ENCODE measurements at regions not wholly inside any gene's neighbourhood (a gene's known extent, or its start where the extent isn't known, plus 50 kb on each side); places are given as distances from the start of the nearest gene placed in this dataset.

GRCh38 chr6:102761872-102762271 lies 1368.4 kb downstream of the GRIK2 start:
- no peaks in the 10 kb centered on the region for H3K27me3 ChIP-seq (ENCODE audit: control insufficient read depth in 4 of 4, insufficient read depth in 4 of 4, low read length in 3 of 4)
- no peak overlapping the region for H3K27ac ChIP-seq (ENCODE audit: low read depth in 1 of 2, low read length in 2 of 2)
- no peak overlapping the region for H3K9ac ChIP-seq (ENCODE audit: low read depth in 1 of 2, low read length in 2 of 2)
- H3K4me1 ChIP-seq (ENCODE audit: control insufficient read depth in 4 of 4, insufficient read depth in 4 of 4, low read length in 3 of 4) = no peaks in the 10 kb centered on the region
- H3K4me3 ChIP-seq (ENCODE audit: low read depth in 1 of 3, low read length in 3 of 3) = no peak overlapping the region
- no peak for DNase-seq (ENCODE audit: low spot score)
- 71% methylated on average over 4 of the region's 4 CpGs for WGBS
- peaks cover 0 to 2% (median 0%) of the 10 kb centered on the region in 4 donors for H3K9me3 ChIP-seq (ENCODE audit: control insufficient read depth in 4 of 4, low read length in 3 of 4)
- TF ChIP-seq TAF1 (conservative IDR thresholded peaks at IDR 0.05) (no peak), JUND (IDR thresholded peaks at IDR 0.05) (no peak), SP1 (IDR thresholded peaks at IDR 0.05) (no peak), REST (IDR thresholded peaks at IDR 0.05) (no peak), GABPA (IDR thresholded peaks at IDR 0.05 in 1 of 2, conservative IDR thresholded peaks at IDR 0.05 in 1 of 2) (no peak), MAX (IDR thresholded peaks at IDR 0.05) (no peak), RAD21 (IDR thresholded peaks at IDR 0.05) (no peak), HNF4G (IDR thresholded peaks at IDR 0.05) (no peak), FOXA1 (IDR thresholded peaks at IDR 0.05) (no peak), NR2F2 (IDR thresholded peaks at IDR 0.05) (no peak), ZBTB33 (IDR thresholded peaks at IDR 0.05) (no peak), CTCF (IDR thresholded peaks at IDR 0.05; ENCODE audit: low read depth, low read length, missing input control) (no peak), HNF4A (conservative IDR thresholded peaks at IDR 0.05) (no peak), RXRA (IDR thresholded peaks at IDR 0.05) (no peak)
- no peaks in the 10 kb centered on the region for H3K36me3 ChIP-seq (ENCODE audit: control insufficient read depth in 4 of 4, insufficient read depth in 3 of 4, low read depth in 1 of 4, low read length in 3 of 4)

- Histone ChIP-seq H3K36me3 (ENCODE audit: control insufficient read depth in 4 of 4, insufficient read depth in 3 of 4, low read depth in 1 of 4, low read length in 3 of 4) (no peaks in the 10 kb centered on the region), H3K27me3 (ENCODE audit: control insufficient read depth in 4 of 4, insufficient read depth in 4 of 4, low read length in 3 of 4) (no peaks in the 10 kb centered on the region), H3K4me3 (ENCODE audit: low read depth in 1 of 3, low read length in 3 of 3) (no peak overlapping the region), H3K4me1 (ENCODE audit: control insufficient read depth in 4 of 4, insufficient read depth in 4 of 4, low read length in 3 of 4) (no peaks in the 10 kb centered on the region), H3K9ac (ENCODE audit: low read depth in 1 of 2, low read length in 2 of 2) (no peak overlapping the region), H3K27ac (ENCODE audit: low read depth in 1 of 2, low read length in 2 of 2) (no peak overlapping the region), H3K9me3 (ENCODE audit: control insufficient read depth in 4 of 4, low read length in 3 of 4) (peaks cover 0 to 2% (median 0%) of the 10 kb centered on the region in 4 donors)
- 86% methylated on average over 2 of the region's 2 CpGs for WGBS
- DNase-seq (ENCODE audit: low spot score) = no peak
- TF ChIP-seq MAX (IDR thresholded peaks at IDR 0.05) = no peak
- TF ChIP-seq HNF4A (conservative IDR thresholded peaks at IDR 0.05) = no peak
- TF ChIP-seq REST (IDR thresholded peaks at IDR 0.05) = no peak
- no peak for TF ChIP-seq FOXA2 (IDR thresholded peaks at IDR 0.05)
- no peak for TF ChIP-seq YY1 (IDR thresholded peaks at IDR 0.05)
- TF ChIP-seq CTCF (IDR thresholded peaks at IDR 0.05; ENCODE audit: low read depth, low read length, missing input control) = no peak
- TF ChIP-seq RXRA (IDR thresholded peaks at IDR 0.05) = no peak
- TF ChIP-seq JUND (IDR thresholded peaks at IDR 0.05) = no peak
- TF ChIP-seq EGR1 (IDR thresholded peaks at IDR 0.05; ENCODE audit: low read depth in 2 of 2) = no peak
These were observed 1365.9 kb downstream of the GRIK2 start for GRCh38 chr6:102759415-102759814.

All from liver (tissue), 8 donors.